PC-9 (cell line): ENCODE measurements at regions not wholly inside any gene's neighbourhood (a gene's known extent, or its start where the extent isn't known, plus 50 kb on each side); places are given as distances from the start of the nearest gene placed in this dataset.

Experiments used
- BruUV-seq: library from RNA; stranded (reverse); fragments of 400-500 nt; replicated peaks from 2 replicates; lab custom pipeline; 2021; lab: Mats Ljungman, UMichigan
- CTCF ChIA-PET: fragments of 300-600 bp; sonication (Branson Sonifier 250); formaldehyde crosslinking; loops from one replicate; lab custom pipeline; 2022; ENCODE audit warnings: antibody characterized with exemption; lab: Charles Lee
- POLR2A ChIA-PET: fragments of 300-600 bp; sonication (Branson Sonifier 250); formaldehyde crosslinking; loops from one replicate; lab custom pipeline; 2022; ENCODE audit warnings: antibody characterized with exemption; ENCODE audit not compliant: unreplicated experiment; lab: Charles Lee
- DNase-seq, 2 experiments: peaks; one replicate each; pipeline versions ENCODE4 v3.0.0 to v3.0.0-alpha.2; 2015 to 2022; ENCODE audit warnings: mixed read lengths in 1 of 2
- H2AFZ ChIP-seq: fragments of 200-600 bp; sonication (generic); 2 replicates; pipeline ENCODE4 v1.8.1; 2017; ENCODE audit warnings: antibody characterized with exemption
- H3F3A ChIP-seq: fragments of 200-600 bp; sonication (generic); 2 replicates; pipeline ENCODE4 v1.8.1; 2017; ENCODE audit warnings: antibody characterized with exemption, mild to moderate bottlenecking, low read depth; ENCODE audit not compliant: insufficient read depth
- H3K27ac ChIP-seq: fragments of 200-600 bp; sonication (generic); 2 replicates; pipeline ENCODE4 v1.6.1; 2016; ENCODE audit warnings: mixed run types
- H3K27me3 ChIP-seq: fragments of 200-600 bp; sonication (generic); 2 replicates; pipeline ENCODE4 v1.6.1; 2016; ENCODE audit warnings: low read depth, mixed run types; ENCODE audit not compliant: insufficient read depth
- H3K36me3 ChIP-seq: fragments of 200-600 bp; sonication (generic); 2 replicates; pipeline ENCODE4 v1.6.1; 2016; ENCODE audit warnings: low read depth, mixed run types
- H3K4me1 ChIP-seq: fragments of 200-600 bp; sonication (generic); replicated peaks from 2 replicates; pipeline ENCODE4 v1.6.1; 2016; ENCODE audit warnings: mixed run types; ENCODE audit not compliant: insufficient read depth
- H3K4me2 ChIP-seq: fragments of 200-600 bp; sonication (generic); 2 replicates; pipeline ENCODE4 v1.6.1; 2017; ENCODE audit warnings: mixed run types
- H3K4me3 ChIP-seq: fragments of 200-600 bp; sonication (generic); 2 replicates; pipeline ENCODE4 v1.6.1; 2016; ENCODE audit warnings: mixed run types
- H3K79me2 ChIP-seq: fragments of 200-600 bp; sonication (generic); 2 replicates; pipeline ENCODE4 v1.6.1; 2017; ENCODE audit warnings: low read depth, mixed run types
- H3K9me2 ChIP-seq: fragments of 200-600 bp; sonication (generic); 2 replicates; pipeline ENCODE4 v1.8.1; 2017; ENCODE audit warnings: mild to moderate bottlenecking; ENCODE audit not compliant: insufficient read depth
- H3K9me3 ChIP-seq: fragments of 200-600 bp; sonication (generic); 2 replicates; pipeline ENCODE4 v1.8.1; 2016; ENCODE audit warnings: low read depth; ENCODE audit not compliant: insufficient read depth
- H4K20me1 ChIP-seq: fragments of 200-600 bp; sonication (generic); 2 replicates; pipeline ENCODE4 v1.8.1; 2017; ENCODE audit not compliant: insufficient read depth
- EZH2 ChIP-seq: fragments of 200-600 bp; sonication (generic); IDR thresholded peaks from 2 replicates; pipeline ENCODE4 v1.8.0; 2017; ENCODE audit warnings: antibody characterized with exemption, low read depth
- intact Hi-C: fragments of 100-400 bp; cut with micrococcal nuclease; formaldehyde crosslinking; loops from one replicate; pipeline ENCODE4 v1.10.0; 2022; ENCODE audit not compliant: unreplicated experiment
- TF ChIP-seq, protein P1 (sequence below): fragments of 200-600 bp; sonication (generic); conservative IDR thresholded peaks from 2 replicates; pipeline ENCODE4 v1.6.1; 2017; ENCODE audit warnings: mixed run types, antibody characterized with exemption, mild to moderate bottlenecking, moderate library complexity

- ChIA-PET POLR2A (no interaction called here), CTCF (no interaction called here)
- BruUV-seq = no TSS peak
- Histone ChIP-seq H3K9me3 (no peaks in the 10 kb centered on the region), H3K9me2 (no peaks in the 10 kb centered on the region), H3K4me1 (no peaks in the 10 kb centered on the region), H3K36me3 (no peaks in the 10 kb centered on the region), H4K20me1 (no peaks in the 10 kb centered on the region), H2AFZ (no peak overlapping the region), H3F3A (no peaks in the 10 kb centered on the region), H3K79me2 (no peaks in the 10 kb centered on the region), H3K27me3 (no peaks in the 10 kb centered on the region), H3K27ac (no peak overlapping the region), H3K4me3 (no peak overlapping the region), H3K4me2 (no peak overlapping the region)
- DNase-seq = no peak
- intact Hi-C loops = no loop called here
- TF ChIP-seq EZH2 = no peak
- TF ChIP-seq, protein P1, sequence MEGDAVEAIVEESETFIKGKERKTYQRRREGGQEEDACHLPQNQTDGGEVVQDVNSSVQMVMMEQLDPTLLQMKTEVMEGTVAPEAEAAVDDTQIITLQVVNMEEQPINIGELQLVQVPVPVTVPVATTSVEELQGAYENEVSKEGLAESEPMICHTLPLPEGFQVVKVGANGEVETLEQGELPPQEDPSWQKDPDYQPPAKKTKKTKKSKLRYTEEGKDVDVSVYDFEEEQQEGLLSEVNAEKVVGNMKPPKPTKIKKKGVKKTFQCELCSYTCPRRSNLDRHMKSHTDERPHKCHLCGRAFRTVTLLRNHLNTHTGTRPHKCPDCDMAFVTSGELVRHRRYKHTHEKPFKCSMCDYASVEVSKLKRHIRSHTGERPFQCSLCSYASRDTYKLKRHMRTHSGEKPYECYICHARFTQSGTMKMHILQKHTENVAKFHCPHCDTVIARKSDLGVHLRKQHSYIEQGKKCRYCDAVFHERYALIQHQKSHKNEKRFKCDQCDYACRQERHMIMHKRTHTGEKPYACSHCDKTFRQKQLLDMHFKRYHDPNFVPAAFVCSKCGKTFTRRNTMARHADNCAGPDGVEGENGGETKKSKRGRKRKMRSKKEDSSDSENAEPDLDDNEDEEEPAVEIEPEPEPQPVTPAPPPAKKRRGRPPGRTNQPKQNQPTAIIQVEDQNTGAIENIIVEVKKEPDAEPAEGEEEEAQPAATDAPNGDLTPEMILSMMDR = no peak
Observed at GRCh38 chr5:105940181-105940580, 1730.6 kb downstream of the EFNA5 start.

DNA sequence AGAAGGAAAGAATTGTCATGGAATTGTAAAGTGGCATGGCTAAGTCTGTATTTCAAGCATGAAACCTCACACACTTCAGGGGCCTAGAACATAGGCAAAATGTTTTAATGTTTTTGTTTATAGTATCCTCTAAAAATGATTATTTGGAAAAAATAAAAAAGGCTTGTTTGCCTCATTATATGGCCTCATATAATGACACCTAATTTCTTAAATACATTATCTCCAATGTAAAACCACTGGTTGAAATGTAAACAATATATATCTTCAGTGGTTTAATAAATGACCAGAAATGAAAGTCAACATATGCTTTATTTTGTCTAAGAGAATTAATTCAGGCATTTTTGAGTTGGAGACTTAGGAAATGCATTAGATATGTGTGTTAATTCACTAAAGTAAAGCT, 1736.6 kb downstream of the EFNA5 start:
- Histone ChIP-seq H3K4me2 (no peak overlapping the region), H3F3A (no peaks in the 10 kb centered on the region), H4K20me1 (no peaks in the 10 kb centered on the region), H3K36me3 (no peaks in the 10 kb centered on the region), H3K9me2 (no peaks in the 10 kb centered on the region), H2AFZ (no peak overlapping the region), H3K4me3 (no peak overlapping the region), H3K9me3 (no peaks in the 10 kb centered on the region), H3K79me2 (no peaks in the 10 kb centered on the region), H3K4me1 (no peaks in the 10 kb centered on the region), H3K27me3 (no peaks in the 10 kb centered on the region), H3K27ac (no peak overlapping the region)
- BruUV-seq = no TSS peak
- ChIA-PET POLR2A (no interaction called here), CTCF (no interaction called here)
- no peak for DNase-seq
- TF ChIP-seq EZH2 = no peak
- TF ChIP-seq, protein P1 = no peak
- intact Hi-C loops = no loop called here

GRCh38 chr5:105931881-105932421, 1738.8 kb downstream of the EFNA5 start:
- Histone ChIP-seq H4K20me1 (no peaks in the 10 kb centered on the region), H3K36me3 (no peaks in the 10 kb centered on the region), H3K4me1 (no peaks in the 10 kb centered on the region), H2AFZ (no peak overlapping the region), H3K4me2 (no peak overlapping the region), H3K27ac (no peak overlapping the region), H3K79me2 (no peaks in the 10 kb centered on the region), H3K4me3 (no peak overlapping the region), H3K9me3 (no peaks in the 10 kb centered on the region), H3K9me2 (no peaks in the 10 kb centered on the region), H3F3A (no peaks in the 10 kb centered on the region), H3K27me3 (no peaks in the 10 kb centered on the region)
- no peak for TF ChIP-seq EZH2
- TF ChIP-seq, protein P1 = no peak
- no peak for DNase-seq
- BruUV-seq = no TSS peak
- intact Hi-C loops = no loop called here
- POLR2A ChIA-PET = no interaction called here
- CTCF ChIA-PET = no interaction called here
